ENCODE measurements at regions not wholly inside any gene's neighbourhood (a gene's known extent, or its start where the extent isn't known, plus 50 kb on each side); places are given as distances from the start of the nearest gene placed in this dataset.
A peak's percentile ranks its signal among the peaks of the same experiment; 100 is the strongest.

DNA sequence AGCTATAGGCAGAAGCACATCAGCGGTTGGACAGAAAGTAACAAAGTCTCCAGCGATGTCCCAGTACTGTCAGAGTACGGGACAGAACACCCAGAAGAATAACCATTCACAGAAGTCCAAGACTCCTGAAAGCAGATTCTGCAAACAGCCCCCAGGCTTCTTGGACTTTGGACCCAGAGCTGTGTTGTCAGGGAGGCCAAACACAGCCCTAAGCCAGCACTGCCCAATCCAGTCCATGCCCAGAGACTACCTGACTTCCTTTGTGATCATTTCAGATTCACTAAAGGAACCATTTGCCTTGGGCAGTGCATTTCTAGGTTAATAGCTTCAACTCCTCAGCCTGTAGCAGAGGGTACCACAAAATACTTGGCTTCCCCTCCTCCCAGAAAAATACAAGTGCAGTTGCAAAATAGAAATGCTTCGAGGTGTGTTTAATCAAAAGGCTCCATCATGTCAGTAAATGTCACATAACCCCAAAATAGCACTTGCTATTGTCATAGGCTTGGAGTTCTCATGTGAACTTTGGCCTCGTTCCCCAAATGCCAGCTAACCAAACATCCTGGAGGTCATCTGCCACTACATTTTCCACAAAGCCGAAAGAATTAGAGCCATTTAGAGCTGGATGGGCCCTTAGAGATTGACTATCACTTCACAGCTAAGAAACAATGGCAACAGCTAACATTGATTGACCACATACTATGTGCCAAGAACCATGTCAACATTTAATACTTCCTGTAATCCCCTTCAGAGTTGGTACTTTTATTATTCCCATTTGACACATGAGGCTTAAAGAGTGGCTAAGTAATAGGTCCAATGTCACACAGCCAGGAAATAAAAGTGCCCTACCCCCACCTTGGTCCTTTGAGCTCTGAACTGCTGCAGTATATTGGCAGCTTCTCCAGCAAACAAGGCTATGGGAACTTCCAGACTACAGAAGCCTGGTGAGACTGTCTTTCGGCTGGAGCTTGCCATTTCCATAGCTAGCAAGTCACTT is 329.9 kb downstream of the FOXO1 start:
- no peak for DNase-seq (ENCODE audit: low read depth, low spot score)

DNA sequence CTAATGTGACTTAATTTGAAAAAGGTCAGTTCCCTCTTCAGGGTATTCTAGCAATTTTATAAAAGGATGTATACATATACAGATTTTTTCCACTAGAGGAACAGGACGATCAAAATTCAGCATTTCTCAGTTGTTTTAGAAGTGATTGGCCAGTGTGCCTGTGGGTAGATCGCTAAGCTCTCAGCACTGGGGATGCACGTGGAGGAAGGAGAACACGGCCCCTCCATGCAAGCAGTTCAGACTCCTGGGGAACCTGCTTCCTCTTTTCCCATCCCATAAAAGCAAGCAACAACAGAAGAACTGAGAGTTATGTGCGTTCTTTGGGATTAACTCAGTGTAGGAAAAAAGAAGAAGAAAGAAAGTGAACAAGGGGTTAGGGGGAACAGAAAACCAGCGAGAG is 328.8 kb downstream of the FOXO1 start:
- no peak for DNase-seq (ENCODE audit: low read depth, low spot score)

DNA sequence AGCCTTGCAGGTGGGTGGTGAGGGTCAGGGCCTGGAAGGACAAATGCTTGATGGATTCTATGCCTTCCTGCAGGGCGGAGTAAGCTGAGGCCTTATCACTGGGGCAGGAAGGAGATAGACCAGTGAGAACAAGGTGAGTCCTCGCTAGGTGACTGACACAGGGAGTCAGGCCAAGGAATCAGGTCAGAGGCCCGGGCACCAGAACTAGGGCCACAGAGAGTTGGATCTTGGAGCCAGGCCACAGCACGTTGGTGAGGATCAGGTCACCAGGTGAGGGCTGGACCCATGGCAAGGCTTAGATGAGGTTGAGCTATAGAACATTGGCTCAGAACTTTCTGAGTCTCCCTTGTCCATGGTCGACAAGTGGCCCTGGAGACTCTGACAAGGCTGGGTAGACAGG is 328.2 kb downstream of the FOXO1 start:
- no peak for DNase-seq (ENCODE audit: low read depth, low spot score)

DNA sequence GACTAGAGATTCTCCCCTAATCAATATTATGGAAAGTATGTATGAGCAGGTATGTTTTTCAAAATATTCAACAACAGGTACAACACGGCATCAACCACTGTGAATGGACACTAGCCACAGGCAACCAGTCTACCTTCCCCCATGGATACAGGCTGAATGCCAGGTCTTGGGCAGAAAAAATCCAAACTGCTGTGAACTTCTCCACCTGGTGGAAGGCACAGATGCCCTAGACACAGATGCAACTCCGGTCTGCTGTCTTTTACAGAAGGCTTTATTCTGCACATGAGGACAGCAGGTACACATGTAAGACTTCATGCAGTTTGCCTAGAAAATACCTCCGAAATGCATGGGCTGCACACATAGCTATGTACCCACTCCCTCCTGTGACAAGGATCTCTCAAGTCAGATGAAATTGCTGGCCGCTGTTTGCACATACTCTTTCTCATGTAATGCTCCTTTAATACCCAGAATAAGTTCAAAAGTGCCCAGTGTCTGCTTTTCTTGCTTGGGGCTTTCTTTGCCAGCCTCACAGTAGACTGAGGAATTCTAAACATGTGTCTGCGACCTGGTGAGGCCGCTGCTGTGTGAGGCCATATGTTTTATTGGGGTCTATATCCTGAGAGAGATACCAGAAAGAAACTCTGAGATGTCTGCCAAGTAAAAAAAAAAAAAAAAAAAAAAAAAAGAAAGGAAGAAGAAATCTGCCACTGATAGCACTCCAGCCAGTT is 325.9 kb downstream of the FOXO1 start:
- peak; percentile 71 for DNase-seq (ENCODE audit: low read depth, low spot score)

DNA sequence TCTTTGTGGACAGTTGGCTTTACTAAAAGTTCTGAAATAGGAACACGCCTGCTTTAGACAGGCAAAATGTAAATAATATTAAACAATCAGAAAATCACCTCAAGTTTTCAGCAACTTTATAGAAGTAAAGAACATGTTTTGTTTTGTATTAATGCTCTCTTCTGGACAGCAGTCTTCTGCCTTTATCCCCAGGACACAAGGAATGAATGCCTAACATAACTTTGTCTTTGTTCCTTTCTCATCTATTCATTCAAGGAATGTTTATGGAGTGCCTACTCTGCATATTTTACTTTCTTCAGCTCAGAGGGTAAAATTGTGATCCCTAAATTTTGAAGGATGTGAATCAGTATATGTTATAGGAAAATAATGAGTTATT is 325.4 kb downstream of the FOXO1 start:
- peak; percentile 56 for DNase-seq (ENCODE audit: low read depth, low spot score)

DNA sequence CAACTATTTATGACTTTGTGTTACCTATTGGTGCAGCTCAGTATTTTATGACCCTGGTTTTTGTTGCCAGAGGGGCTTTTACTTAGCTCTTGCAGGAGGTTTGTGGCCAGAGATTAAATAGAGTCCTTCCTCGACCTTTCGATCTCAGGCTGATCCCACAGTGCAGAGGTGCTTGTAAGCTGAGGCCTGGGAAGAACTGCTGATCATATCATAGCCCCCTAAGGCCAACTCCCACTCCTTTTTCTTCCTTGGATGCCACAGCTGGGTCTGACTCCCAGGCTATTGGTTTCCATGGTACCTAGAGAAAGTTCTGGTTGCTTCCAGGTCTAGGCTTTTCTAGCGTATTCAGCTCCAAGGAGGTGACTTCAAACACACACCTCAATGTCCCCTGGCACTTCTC is 324.9 kb downstream of the FOXO1 start:
- peak; percentile 23 for DNase-seq (ENCODE audit: low read depth, low spot score)

DNA sequence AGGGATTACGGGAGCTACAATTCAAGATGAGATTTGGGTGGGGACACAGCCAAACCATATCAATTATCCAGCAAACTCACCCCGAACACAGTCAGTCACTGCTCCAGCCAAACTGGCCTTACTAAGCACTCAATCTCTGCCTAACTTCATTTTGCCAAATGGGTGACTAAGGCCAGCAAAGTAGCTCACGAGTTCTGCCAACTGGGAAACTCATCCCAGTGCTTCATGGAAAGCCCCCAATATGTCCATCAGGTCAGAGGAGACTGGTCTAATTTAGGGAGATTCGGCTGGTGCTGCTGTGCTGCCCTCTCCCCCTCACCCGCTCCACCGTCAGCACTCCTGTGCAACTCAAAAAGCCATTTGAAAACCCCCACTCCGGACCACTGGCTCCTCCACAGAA is 324.0 kb downstream of the FOXO1 start:
- no peak for DNase-seq (ENCODE audit: low read depth, low spot score)

DNA sequence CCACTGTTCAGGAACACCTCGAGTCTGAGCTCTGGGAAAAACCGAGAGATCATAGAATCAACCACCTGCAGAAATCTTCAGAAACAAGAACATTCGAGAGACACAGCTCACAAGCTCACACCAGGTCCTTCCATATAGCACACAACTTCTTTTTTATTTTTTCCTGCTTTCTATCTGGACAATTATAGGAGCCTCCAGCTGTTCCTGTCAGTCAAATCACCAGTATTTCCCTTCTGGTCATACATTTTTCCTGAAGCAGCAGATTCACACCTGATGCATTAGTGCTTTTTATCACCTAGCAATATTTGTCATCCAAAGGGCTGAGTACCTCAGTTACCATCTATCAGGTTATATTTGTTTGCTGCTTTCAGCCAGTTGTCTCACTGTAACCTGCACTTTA is 323.5 kb downstream of the FOXO1 start:
- DNase-seq (ENCODE audit: low read depth, low spot score) = no peak

DNA sequence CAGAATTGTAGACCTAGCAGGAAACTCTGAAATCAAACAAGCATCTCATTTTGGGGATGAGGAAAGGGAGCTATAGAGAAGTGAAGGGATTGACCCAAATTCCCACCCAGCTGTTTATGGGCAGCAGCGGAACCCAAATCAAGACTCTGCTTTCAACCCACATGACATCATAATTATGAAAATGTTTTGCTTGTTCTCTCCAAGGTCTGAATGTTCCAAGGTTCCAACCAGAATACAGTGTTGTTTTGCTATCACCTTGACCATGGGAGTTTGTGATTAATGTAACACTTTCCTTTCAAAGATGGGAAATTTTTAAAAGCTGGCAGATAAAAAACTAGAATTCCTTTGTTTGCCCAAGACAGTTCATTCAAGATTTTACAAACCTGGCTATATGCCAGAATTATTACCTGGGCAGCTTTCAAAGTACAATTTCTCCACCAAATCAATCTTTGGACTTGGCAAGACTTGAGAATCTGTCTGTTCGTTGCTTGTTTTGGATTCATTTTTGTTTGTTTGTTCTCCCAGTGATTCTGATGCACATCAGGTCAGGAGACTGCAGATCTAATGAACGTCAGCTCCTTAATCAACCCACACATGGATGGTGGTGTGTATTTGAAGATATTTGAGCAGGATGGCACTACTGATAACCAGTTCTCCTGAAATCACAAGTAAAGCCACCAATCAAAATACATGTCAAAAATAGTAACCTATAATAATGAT is 322.7 kb downstream of the FOXO1 start:
- no peak for DNase-seq (ENCODE audit: low read depth, low spot score)

DNA sequence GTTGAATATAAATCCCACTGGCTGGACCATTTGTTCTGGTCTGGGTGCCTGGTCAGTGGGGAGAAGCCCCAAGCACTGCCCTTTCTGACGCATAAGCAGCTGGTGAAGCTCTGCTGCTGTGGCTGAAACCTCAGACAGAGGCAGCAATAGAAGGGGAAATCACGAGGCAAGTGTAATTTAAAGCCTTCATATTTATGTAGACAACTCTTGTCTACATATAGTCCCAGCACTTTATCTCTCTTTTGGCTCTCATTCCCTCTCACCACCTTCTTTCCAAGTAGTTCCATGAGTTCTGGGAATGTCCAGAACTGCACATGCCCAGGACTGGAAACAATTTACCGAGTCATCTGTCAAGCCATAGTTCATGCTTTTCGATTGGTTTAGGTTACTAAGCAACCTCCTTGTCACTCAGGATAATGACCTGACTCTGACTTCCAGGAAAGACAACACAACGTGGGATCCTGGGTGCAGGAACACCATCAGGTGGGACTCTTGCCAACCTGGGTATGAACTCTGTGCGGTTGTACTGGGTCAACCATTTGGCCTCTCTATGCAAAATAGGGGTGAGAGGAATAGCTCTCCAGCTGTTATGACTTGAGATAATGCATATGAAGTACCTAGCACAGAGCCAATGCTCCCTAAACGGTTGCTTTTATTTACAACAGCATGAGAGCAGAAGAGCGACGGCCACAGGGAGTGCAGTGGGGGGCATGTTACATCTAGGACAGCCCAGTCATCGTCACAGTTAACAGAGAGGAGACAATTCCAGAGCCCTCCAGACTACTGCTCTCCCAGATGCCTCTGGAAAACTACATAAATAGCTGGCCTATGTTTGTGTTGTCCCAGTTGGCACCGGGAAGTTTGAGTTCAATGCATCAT is 321.9 kb downstream of the FOXO1 start:
- DNase-seq (ENCODE audit: low read depth, low spot score) = no peak

DNA sequence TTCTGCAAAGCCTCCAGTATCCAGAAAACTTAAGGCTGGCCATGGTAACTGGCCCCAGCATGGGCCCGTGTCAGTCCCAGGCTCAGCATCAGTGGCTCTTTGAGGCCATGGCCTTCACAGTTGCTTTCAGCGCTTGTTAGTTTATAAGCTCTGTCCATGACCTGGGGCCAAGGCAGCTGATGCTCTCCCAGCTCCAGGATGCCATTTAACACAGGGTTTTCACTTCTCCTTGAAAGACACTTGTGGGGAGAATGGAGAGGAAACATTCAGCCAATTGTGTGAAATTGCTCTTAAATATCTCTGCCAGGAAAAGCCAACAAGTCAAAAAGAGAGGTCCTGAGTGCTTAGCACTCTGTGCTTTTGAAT is 321.3 kb downstream of the FOXO1 start:
- DNase-seq (ENCODE audit: low read depth, low spot score) = no peak

DNA sequence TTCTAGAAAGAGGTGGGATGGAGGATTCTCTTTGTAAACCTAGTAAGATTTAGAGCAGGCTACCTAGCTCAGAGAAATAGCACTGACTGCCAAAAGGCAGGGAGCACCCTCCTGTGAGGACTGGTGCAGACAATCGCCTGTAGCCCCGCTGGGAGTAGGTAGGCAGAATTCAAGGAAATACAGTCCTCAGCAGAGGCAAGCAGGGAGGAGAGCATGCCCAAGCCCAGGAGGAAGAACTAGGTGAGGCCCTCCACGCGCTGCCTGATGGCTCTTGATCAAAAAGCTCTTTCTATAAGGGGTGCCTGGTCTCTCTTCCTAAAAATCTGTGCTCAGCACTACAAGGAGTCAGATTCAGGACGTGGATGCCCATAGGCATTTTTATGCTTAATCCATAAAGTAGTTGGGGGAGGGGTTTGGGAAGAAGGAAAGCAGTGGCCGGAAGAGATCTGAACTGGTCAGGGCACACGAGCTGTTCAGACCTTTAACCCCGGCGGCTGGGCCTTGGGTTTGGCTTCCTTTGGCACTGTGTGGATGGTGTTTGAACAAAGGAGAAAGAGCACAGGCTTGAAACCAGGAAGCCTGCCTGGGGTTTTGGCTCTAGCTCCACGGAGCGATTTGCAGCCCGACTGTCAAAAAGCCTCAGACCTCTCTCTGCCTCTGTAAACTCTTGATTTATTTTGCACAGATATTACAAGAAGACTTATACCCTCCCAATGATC is 320.6 kb downstream of the FOXO1 start:
- no peak for DNase-seq (ENCODE audit: low read depth, low spot score)

DNA sequence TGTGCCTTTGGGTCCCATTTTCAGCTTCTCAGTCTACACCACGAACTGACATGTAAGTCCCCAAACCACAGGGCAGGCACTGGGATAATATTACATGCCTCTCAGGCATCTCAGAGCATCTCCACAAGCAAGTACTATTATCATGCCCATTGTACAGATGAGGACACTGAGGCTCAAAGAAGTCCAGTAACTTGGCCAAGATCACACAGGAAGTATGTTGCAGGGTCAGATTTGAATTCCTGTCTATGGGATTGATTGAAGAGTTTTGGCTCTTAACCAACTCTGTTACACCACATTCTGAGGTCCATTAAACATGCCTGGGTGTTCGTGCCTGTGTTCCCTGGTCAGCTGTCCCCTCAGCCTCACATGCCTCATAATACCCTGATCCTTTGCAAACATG is 319.8 kb downstream of the FOXO1 start:
- no peak for DNase-seq (ENCODE audit: low read depth, low spot score)

DNA sequence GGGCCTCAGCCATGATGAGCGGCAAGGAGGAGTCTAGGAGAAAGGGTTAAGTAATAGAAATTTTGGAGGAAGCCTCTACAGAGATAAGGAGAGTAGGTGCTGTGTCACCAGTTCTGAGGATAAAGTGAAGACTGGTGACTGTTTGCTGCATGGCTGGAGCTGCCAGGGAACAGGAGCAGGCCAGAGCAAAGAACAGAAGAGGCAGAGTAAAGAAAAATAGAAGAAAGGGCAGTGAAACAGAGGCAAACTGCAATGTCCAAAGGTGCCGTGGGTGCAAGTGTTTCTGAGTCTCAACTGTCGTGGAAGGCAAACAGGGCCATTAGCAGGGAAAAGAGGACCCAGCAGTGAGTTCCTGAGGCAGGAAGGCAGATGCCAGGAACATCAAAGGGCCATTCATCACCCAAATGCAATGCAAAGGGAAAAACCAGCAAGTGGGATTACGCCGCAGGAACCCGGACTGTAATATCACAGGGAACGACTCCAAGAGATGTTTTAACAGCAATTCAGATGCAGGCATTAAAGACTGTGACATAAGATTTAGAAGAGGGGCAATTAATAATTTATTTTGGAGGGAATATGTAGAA is 318.3 kb downstream of the FOXO1 start:
- peak; percentile 24 for DNase-seq (ENCODE audit: low read depth, low spot score)

DNA sequence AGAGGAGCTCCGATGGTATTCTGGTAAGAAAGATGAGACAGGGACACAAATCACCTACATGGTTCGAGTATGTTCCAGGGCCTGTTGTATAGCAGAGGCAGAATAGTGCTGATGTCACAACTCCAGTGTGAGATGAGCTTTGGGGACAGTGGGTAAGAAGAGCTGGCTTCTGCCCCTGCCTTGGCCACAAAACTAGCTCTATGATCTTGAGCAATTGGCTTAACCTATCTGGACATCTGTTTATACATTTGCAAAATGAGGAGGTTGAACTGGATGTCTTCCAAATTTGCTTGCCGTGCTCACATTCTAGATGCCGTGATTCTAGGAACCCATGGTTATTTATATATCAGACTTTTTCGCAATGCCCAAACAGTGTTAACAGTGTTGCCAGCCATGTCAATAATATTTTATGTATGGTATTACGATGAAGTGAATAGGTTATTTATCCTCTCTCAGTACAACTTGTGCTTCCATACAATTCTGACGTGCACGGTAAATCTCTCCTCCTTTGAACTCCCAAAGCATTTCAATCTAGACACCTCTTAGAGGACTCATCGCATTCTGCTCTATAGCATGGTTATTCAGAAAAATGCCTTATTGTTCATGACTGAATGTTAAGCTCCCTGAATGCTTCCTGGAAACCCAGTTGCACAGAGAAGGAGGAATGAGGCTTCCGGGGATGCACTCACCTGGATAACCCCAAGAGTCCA is 316.0 kb downstream of the FOXO1 start:
- no peak for DNase-seq (ENCODE audit: low read depth, low spot score)

DNA sequence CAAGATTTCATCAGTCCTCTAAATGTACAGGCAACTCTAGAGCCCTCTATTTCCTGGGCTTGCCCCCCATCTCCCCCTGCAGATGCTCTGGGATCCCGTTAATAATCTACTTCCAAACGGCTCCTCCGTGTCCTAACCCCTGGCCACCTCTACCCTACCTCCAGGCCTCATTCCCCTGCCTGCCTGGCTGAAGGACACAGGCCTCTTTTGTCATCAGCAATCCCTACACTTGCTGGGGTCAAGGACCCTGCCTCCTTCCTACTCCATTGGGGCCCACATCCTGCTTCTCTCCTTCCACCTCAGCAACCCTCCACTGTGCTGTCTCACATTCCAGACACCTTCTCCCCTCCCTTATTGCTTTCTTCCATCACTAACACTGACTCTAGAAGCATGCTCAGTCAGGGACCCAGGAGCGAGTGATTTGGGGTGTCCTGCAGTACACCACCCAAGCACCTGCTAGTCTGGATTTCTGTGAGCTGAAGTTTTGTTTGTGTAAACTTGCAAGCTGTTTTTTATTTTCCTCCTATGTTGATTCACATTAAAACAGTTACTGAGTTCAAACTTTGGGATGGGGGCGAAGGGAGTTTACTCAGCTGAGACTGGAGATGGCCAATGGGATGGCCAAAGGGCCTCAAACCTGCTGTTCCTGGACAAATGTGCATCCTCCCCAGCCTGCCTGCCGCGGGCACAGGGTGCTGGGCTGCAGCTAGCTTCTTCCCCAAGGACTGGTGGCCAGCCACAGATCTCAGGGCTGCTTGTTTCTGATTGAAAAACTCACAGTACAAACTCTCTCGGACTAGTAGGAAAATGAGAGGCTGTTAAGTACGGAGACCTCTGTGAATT is 314.7 kb downstream of the FOXO1 start:
- no peak for DNase-seq (ENCODE audit: low read depth, low spot score)

DNA sequence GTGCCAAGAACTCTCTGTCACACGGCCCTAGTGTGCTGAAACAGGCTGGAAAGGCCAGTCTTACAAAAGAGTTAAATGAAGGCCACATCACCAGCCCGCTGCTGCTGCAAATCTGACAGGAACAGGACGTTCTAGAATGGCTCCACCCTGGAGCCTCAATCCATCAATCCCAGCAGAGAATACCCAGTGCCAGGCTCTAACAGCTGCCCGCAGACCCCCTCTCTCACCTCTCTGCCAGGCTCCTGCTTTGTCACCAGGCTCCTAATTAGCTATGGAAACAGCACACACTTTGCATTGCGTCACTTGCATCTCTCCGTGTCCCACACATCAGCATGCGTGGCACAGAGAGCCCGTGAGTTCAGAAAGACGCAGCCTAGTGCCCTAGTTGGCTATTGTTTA is 314.1 kb downstream of the FOXO1 start:
- peak; percentile 39 for DNase-seq (ENCODE audit: low read depth, low spot score)

DNA sequence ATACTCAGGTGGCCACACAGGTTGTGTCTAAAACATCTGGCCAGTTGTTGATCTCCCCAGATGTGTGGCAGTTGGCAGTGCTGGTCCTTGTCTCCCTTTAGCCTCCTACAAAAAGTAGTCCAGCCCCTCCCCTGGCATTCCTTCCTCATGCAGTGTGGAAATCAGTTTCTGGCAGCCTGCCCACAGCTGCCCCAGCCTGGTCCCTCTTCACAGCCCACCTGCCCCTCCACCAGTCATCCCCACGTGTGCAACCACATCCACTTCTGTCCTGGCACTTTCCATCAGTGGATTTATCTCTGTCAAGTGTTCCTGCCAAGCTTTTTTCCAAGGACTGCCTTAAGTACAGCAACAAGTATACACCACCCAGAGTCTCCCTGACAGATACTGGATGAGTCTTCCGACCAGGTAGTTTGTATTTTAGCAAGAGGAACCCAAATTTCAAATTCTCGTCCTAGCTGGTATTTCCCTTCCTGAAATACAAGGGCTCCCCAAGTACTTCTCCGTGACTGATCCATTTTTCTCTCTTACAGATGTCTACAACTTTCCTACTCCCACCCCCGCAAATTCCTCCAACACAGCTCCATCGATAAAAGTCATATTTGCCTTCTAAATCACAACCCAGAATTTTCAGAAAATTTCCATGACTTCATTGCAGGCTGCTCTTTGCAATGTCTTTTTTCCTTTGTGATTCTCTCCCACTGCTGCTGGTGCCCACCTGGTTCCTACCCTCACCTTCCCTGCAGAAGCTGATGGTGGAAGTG is 313.5 kb downstream of the FOXO1 start:
- peak; percentile 30 for DNase-seq (ENCODE audit: low read depth, low spot score)

Measured in astrocyte of the hippocampus (primary cell).